ENCODE measurements at regions not wholly inside any gene's neighbourhood (a gene's known extent, or its start where the extent isn't known, plus 50 kb on each side); places are given as distances from the start of the nearest gene placed in this dataset.

- TF ChIP-seq CTCF (conservative IDR thresholded peaks at IDR 0.05; ENCODE audit: low read depth, low read length) (no peak), POLR2A (IDR thresholded peaks at IDR 0.05; ENCODE audit: low read depth, low read length) (no peak), MXI1 (IDR thresholded peaks at IDR 0.05; ENCODE audit: borderline replicate concordance, low read depth, low read length) (no peak), CEBPB (IDR thresholded peaks at IDR 0.05; ENCODE audit: low read depth, low read length) (no peak), FOS (IDR thresholded peaks at IDR 0.05; ENCODE audit: low read depth, low read length) (no peak), MAFK (IDR thresholded peaks at IDR 0.05; ENCODE audit: low read depth, low read length) (no peak), RCOR1 (IDR thresholded peaks at IDR 0.05; ENCODE audit: insufficient replicate concordance, low read length) (no peak), SMC3 (IDR thresholded peaks at IDR 0.05; ENCODE audit: low read depth, low read length) (no peak)
Observed at GRCh38 chrX:45975633-45976032, 569.6 kb downstream of the ZNF674 start.

All from IMR-90 (cell line).